NCI-H2196 (cell line): ENCODE measurements at regions not wholly inside any gene's neighbourhood (a gene's known extent, or its start where the extent isn't known, plus 50 kb on each side); places are given as distances from the start of the nearest gene placed in this dataset.

Experiments used
- DNase-seq: peaks from one replicate; lab custom pipeline; 2025; ENCODE audit not compliant: unreplicated experiment; lab: John Stamatoyannopoulos, UW

DNA sequence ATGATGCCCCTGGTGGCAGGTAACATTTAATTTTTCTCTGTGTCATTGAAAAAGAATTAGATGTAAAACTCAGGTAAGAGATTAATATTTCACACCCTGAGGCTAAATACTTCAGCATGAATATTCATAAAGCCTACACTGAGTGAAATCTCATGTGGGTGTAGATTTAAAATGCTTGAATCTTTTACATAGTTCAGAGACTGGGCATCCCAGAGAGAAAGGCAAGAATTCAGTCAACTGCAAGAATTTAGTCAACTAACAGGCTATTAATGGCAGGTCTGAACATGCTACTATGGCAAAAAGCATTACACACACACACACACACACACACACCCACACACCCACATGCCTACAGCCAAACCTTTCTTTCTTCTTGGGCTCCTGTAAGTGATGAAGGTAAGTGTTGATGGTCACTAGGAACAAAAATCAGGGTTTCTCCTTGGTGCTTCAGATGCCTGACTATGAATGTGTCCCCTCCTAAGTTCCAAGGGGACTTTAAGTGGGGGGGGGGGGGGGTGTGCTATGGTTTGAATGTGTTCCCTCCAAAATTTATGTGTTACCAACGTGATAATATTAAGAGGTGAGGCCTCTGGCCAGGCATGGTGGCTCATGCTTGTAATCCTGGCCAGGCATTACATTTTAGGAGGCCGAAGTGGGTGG, 63.7 kb upstream of the PSMD7 start:
- DNase-seq: no peak

DNA sequence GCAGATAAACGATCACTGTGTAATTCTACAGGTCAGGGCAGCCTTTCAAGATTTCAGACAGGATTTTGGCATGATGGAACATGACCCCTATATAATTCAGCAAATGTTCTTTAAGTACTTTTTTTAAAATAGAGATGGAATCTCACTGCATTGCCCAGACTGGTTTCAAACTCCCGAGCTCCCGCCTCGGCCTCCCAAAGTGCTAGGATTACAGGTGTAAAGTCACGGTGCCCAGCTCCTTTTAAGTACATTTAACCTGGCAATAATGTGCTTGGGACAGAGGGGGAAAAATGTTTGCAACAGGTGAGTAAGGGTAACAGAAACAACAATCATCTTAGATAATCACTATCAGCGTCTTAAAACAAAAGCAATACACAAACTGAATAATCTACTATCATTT, 66.5 kb upstream of the PSMD7 start:
- no peak for DNase-seq

DNA sequence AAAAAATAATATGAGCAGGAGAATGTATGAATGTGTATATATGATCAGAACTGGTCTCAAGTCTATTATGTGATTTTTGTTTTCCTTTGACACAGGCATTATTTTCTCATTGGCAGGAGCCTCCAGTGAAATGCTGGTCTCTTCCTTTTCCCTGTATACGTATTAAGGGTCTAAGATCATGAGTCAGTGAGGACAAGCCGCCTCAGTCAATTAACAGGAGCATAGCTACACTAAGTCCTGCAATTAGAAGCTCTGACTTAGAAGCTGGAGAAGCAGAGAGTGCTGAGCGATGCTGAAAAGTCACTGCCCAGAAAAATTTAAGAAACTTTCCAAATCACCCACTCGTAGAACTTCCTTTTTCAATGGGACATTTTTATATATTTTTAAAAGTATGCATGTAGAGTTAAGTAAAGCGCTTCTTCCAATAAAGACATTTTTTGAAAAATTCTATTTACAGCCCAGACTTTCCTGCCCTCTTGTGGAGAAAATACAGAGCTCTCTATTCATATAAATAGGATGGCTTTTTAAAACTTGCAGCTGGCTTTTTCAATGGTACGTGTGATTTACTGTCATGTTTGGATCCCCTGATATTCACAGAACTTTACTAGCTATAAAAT, 70.2 kb upstream of the PSMD7 start:
- DNase-seq: no peak

DNA sequence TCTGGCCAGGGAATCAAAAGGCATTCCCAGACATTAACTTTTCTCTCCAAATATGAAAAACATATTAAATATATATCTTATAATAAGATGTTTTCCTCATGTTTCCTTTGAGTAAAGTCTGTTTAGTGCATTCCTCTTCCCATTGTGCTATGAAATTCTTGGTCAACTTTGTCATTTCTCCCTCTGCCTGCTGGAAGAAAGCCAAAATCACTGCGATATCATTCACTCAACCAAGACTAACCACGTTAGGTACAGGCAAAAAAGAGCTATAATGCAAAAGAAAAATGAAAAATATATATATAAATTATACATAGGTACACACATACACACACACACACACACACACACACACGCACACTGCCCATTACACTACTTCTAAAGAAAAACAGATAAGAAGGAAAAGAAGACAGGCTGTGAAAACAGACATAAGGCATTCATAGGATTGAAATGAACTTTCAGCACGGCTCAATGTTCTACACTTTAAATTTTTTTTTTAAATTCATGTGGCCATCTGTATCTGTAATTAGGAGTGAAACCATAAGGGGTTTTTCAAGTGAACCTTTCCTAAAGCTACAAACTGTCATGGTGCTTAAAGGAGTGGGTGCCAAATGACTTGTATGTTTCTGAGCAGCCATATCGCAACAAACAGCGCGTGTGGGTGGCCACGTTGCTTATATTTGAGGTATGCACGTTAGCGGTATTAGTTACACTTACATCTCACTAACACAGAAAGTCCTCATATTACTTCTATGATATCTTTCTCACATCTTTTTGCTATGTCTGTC, 71.6 kb upstream of the PSMD7 start:
- DNase-seq: no peak

DNA sequence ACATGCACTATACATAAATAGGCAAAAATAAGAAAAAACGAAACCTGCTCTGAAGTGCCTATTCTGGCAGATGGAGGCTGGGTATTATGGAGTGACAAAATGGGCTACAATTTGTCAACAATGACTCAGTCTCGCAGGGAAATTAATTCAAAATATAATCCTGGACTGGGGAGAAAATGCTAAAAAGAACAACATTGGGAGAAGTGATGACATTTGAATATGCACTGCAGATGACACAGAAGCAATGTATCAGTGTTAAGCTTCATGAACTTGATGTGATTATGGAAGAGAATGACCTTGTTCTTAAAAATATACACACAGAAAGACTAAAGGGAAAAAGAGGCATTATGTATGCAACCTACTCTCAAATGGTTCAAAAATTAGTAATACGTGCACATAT, 74.8 kb upstream of the PSMD7 start:
- no peak for DNase-seq

DNA sequence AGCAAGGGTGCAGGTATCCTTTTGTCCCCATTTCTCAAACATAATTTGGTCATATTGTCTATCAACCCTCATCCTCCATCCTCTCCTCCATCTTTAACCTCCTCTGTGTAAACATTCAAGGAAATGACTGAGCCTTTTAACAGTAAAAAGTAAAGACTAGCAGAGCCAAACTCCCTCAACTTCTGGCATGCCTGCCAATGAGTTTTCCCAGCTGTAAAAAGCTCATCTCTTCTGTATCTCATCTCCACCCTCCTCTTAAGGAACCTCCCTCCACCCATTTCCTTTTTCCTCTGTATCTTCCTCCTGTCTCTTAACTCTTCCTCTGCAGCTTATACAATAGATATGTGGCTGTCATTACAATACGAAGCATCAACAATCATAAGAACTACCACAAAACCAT, 76.9 kb upstream of the PSMD7 start:
- DNase-seq: no peak

DNA sequence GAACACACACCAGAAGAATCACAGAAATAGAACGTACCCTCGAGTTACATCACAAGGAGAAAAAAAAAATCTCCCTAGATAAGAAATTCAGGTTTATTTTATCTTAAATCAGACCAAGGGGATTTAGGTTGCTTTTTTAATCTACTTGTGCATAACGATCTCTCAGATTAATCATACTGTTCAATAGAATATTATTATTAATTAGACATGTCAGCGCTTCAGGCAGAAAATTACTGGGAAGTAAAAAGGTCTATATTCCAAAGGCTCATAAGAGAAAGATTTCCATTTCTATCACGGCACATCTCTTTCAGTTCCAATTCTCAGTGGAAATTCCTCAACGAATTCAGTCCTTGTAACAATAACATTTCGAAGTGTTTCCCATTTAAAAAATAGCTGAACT, 77.7 kb upstream of the PSMD7 start:
- DNase-seq: no peak

DNA sequence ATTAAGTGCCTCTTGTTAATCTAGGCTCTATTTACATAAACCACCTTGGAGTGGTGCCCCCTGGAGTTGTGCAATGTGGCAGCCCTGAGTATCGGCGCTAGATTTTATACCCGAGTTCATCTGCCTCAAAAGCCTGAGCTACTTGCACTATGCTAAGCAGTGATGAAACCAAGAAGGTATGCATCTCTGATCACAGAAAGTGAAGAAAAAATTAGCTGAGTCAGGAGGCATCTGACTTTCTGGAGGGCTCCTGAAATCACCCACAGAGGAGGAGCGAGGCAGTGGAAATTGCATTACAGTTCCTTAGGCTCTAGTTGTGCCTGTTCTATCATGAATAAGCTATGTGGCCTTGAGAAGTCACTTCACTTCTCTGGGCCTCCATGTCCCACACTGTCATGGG, 80.3 kb upstream of the PSMD7 start:
- DNase-seq: no peak

DNA sequence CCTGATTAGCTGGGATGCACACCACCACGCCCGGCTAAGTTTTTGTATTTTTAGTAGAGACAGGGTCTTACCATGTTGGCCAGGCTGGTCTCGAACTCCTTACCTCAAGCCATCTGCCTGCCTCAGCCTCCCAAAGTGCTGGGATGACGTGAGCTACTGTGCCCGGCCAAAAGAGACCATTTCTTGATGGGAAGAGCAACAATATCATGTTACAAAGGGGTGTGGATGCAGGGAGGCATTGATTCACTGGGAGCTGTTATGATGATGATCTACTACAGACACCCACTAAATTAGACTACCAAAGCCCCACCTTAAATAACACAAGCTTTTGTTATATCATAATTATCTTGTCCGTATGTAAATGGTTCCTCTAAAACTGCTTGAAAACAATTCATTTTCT, 81.4 kb upstream of the PSMD7 start:
- no peak for DNase-seq

DNA sequence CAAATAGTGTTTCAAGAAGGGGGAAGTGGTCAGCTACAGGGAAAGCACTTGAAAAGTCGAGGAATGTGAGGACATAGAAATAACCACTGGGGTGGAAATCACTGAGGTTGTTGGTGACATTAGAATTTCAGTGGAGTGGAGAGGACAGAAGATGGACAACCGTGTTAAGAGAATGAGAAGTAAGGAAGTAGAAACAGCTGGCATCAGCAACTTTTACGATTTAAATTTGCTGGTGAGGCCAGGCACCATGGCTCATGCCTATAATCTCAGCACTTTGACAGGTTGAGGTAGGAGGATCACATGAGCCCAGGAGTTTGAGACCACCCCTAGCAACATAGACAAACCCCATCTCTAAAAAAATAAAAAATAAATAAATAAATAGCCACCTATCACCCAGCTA, 83.2 kb upstream of the PSMD7 start:
- no peak for DNase-seq

DNA sequence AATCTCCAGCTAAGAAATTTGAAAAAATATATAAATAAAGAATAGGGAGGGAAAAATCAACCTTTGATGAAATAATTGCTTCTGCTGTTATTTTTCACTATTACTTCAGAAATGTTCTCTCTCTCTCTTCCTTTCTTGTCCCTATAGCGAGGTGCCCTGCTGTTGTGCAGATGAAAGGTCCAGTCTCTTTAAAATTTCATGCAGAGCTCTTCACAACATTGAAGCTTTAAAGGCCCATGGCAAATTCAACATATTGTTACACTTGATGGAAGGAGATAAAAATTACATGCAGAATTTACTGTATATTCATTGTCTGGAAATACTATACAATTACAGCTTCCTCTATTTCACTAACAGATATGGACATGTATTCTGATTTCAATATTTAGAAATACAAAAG, 86.4 kb upstream of the PSMD7 start:
- no peak for DNase-seq

DNA sequence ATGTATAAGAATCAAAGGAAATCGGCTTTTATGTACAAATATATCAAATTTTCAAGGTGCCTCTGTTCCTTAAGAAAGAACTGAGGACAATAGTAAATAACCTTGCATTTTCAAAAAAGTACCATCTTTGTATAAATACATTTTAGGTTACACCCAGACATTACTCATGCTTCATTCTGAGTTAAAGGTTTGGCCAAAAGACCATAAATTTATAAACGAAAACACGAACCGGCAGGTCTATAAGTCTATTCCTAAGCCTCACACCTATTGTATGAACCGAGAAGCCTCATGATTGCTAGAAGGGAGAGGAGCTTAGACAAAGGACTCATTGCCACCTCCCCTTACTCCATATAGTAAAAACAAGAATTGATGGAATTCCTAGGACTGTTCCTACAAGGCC, 94.6 kb upstream of the PSMD7 start:
- DNase-seq: no peak

DNA sequence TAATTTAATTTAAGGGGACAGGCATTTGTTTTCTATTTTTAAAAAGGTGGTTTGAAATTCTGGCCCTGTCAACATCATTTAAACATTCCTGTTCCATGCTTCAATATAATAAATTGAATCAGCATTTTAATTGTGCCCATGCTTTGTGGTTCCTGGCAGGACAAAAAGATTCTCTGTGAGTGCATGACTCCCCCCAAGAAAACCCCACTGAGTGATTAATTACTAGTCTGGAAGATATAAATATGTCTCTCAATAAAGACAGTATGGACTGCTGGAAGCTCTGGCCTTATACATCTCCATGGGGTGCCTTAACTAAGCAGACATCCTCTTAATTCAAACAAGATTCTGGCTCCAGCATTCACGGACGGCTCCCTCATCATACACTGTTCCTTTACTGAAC, 95.0 kb upstream of the PSMD7 start:
- no peak for DNase-seq

DNA sequence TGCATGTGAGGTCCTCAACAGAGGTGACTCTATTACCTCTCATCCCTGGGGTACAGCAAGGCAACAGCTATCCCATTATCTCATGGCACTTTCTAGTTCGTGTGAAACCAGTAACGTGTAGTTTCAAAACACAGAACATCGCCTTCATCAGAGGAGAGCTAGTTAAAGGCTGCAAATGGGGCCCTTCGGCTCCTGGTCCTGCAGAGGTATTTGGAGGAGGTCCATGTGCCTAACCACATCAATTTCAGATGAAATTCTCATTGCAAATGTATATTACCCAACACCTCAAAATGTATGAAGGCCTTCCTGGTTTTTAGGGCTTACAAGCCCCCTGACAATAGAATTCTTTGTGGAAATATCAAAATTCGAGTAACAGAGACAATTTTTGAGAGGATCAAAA, 95.7 kb upstream of the PSMD7 start:
- DNase-seq: no peak

DNA sequence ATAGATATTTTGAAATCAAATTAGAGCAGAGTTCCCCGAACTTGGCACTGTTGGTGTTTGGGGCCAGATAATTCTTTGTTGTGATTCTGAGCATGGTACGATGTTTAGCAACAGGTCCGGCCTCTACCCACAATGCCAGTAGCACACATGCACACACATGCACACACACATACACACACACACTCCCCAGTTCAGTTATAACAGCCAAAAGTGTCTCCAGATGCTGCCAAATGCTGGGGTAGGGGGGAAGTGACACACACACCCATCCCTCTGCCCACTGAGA, 96.8 kb upstream of the PSMD7 start:
- no peak for DNase-seq

DNA sequence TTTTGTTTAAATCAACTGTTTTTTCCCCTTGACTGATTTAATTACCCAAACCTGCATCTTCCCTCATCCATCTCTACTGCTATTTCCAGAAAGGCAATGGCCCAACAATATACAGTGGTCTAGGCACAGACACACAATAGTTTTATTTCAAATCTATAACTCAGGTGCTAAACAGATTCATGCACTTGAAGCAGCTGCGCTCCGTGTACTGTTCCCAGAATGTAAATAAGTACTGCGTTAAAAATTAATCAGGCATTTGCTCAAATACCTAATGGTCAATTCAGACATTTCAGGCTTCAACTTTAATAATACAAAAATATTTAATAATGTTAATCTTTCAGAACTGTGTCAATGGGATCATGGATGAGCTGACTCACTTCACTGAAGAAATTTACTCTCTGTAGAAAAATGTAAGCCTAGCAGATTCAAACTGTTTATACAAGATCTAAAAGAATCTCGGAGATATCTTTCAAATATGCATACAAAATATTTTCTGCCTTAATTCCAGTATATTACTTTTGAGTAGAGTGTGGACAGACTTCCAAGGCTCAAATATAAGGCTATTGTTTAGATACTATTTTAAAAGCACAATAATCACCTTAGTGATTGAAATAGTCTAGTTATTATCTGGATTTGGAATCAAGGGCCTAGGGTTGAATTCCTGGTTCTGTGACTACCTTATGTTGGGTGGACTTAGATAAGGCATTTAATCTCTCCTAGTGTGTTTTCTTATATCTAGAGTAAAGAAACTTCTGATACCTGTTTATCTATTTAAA, 97.4 kb upstream of the PSMD7 start:
- no peak for DNase-seq

DNA sequence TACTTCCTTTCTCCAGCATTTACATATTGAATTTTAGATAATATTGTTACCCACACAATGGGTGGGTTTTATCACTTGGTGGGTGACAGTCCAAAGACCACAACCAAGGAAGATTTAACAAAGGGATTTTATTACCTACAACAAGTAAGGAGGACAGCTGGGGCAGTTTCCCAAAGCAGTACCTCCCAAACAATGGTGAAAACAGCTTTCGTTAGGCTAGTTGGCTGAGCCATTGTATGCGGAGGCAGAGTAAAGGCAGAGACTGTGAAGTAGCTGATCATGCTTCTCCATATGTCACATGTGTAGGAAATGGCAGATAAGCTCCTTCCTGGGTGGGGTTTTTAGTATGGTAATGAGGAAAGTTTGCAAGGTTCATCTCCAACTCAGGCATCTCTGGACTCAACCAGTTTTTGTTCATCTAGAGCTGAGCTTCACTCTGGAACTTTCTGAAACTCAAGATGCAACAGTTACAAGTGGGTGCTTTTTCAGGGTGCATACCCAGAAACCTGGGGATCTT, 104.3 kb upstream of the PSMD7 start:
- no peak for DNase-seq

DNA sequence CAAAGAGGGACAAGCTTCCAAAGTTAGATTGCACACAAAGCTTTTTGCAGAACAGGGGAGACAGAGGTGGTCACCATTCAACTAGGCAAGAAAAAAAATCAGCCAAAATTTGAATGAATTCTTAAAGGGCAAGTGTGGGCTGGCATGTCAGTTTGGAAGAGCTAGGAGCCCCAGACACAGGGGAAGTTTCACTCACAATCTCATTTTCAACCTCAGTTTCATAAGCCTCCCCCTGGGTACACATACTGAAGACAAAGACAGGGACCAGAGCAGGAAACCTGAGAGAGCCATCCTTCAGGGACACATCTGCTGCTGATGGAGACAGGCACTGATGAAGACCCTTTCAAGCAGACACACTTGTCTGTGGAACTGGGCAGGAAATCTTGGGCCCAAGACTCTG, 106.3 kb upstream of the PSMD7 start:
- DNase-seq: no peak

DNA sequence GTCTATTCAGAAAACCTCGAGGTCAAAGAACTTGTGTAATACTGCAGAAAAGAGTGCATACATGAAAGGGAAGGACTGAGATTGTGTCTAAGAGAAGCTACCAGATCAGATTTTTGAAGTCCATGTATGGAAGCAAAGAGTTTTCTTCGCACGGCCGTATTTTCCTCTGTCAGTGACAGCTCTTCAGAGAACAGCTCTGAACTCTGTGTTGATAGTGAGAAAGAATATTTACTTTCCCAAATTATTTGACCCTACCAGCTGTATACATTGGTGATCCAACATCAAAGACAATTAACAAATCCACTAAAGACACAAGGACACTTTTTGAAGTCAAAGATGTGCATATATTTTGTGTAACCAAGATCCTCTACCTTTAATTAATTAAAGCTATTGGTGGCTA, 107.8 kb upstream of the PSMD7 start:
- DNase-seq: no peak

DNA sequence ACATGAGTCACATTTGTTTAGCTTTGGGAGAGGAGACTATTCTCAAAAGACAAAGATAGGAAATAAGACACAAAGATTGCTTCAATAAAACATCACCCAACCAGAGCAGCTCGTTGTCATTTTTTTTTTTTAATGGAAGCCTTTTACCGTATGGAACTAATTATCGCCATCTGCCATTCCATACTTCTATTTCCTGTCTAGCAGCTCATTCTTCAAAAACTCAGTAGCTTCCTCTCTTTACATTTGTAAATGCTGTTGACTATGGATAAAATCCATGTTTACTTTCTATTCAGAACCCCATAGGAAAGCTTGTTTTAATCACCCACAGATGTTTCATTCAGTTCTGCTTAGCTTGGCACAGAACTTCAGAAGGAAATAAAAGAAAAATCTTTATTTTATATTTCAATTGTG, 110.0 kb upstream of the PSMD7 start:
- no peak for DNase-seq

DNA sequence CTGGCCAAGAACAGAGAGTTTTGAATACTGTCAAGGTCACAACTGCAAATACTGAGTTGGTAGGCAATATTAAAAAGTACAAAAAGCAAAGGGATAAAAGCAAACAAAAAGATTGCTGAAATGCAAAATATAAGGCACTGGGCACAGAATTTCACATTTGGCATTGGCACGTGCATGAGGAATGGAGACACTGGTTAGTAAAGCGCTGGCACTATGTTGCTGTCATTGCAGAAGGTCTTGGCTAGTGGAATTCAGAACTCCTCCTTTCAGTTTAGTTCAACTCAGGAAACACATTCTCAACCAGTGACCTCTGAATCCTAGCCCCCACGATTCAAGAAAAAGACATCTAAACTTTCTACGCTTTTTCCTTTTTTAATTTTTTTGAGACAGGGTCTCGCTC, 111.8 kb upstream of the PSMD7 start:
- no peak for DNase-seq
